Medulla oblongata (tissue), 1 donor: ENCODE measurements at regions not wholly inside any gene's neighbourhood (a gene's known extent, or its start where the extent isn't known, plus 50 kb on each side); places are given as distances from the start of the nearest gene placed in this dataset.
"Not testable (repeated sequence)": the region's sequence is repeated elsewhere in the genome, so short reads cannot be mapped to it uniquely, and the experiment has no call there.

Source experiments
- DNase-seq: peaks from one replicate; pipeline ENCODE4 v3.0.0-alpha.2; 2015; ENCODE audit errors: extremely low spot score

- no peak for DNase-seq
These were observed 208.4 kb upstream of the ADAMTS3 start for GRCh38 chr4:72777436-72777835.

GRCh38 chr4:72770708-72771107 lies 201.7 kb upstream of the ADAMTS3 start:
- DNase-seq = no peak

- DNase-seq = no peak
These were observed 199.3 kb upstream of the ADAMTS3 start for GRCh38 chr4:72768364-72768763.

- DNase-seq = no peak
These were observed 198.7 kb upstream of the ADAMTS3 start for GRCh38 chr4:72767618-72768302.

GRCh38 chr4:72765788-72766187 lies 196.8 kb upstream of the ADAMTS3 start:
- DNase-seq = not testable (repeated sequence)

- DNase-seq = no peak
These were observed 192.5 kb upstream of the ADAMTS3 start for GRCh38 chr4:72761368-72762038.

GRCh38 chr4:72753414-72753813 lies 184.4 kb upstream of the ADAMTS3 start:
- not testable (repeated sequence) for DNase-seq

GRCh38 chr4:72744103-72744725 lies 175.2 kb upstream of the ADAMTS3 start:
- DNase-seq = no peak

GRCh38 chr4:72743078-72743477 lies 174.1 kb upstream of the ADAMTS3 start:
- DNase-seq = no peak

GRCh38 chr4:72715299-72715698 lies 146.3 kb upstream of the ADAMTS3 start:
- no peak for DNase-seq

GRCh38 chr4:72714482-72715279 lies 145.7 kb upstream of the ADAMTS3 start:
- DNase-seq = no peak

- DNase-seq = no peak
These were observed 144.0 kb upstream of the ADAMTS3 start for GRCh38 chr4:72712997-72713396.

GRCh38 chr4:72709475-72709874 lies 140.5 kb upstream of the ADAMTS3 start:
- DNase-seq = no peak

- no peak for DNase-seq
These were observed 137.7 kb upstream of the ADAMTS3 start for GRCh38 chr4:72706684-72707083.

- not testable (repeated sequence) for DNase-seq
These were observed 136.1 kb upstream of the ADAMTS3 start for GRCh38 chr4:72704925-72705640.

GRCh38 chr4:72702948-72703347 lies 133.9 kb upstream of the ADAMTS3 start:
- no peak for DNase-seq

- peak; percentile 72 for DNase-seq
These were observed 133.2 kb upstream of the ADAMTS3 start for GRCh38 chr4:72701987-72702819.

- no peak for DNase-seq
These were observed 121.8 kb upstream of the ADAMTS3 start for GRCh38 chr4:72690771-72691170.

- no peak for DNase-seq
These were observed 120.9 kb upstream of the ADAMTS3 start for GRCh38 chr4:72689923-72690322.

- not testable (repeated sequence) for DNase-seq
These were observed 117.4 kb upstream of the ADAMTS3 start for GRCh38 chr4:72686390-72686789.

GRCh38 chr4:72679666-72680065 lies 110.6 kb upstream of the ADAMTS3 start:
- DNase-seq = no peak
